ENCODE measurements at regions not wholly inside any gene's neighbourhood (a gene's known extent, or its start where the extent isn't known, plus 50 kb on each side); places are given as distances from the start of the nearest gene placed in this dataset.

GRCh38 chr18:55847960-55848359, 260.0 kb upstream of the TCF4 start:
- Mint-ChIP-seq H3K4me1 (peaks cover 0 to 3% of the 10 kb centered on the region in 2 donors), H3K27me3 (no peaks in the 10 kb centered on the region), H3K4me3 (no peak overlapping the region), H3K36me3 (no peaks in the 10 kb centered on the region), H3K27ac (no peak overlapping the region), H3K9me3 (no peaks in the 10 kb centered on the region)
- DNase-seq (no peak), ATAC-seq (replicated peaks) (no peak)

GRCh38 chr18:55845221-55845620, 257.2 kb upstream of the TCF4 start:
- Mint-ChIP-seq H3K36me3 (no peaks in the 10 kb centered on the region), H3K27ac (no peak overlapping the region)
- ATAC-seq (replicated peaks): no peak

DNA sequence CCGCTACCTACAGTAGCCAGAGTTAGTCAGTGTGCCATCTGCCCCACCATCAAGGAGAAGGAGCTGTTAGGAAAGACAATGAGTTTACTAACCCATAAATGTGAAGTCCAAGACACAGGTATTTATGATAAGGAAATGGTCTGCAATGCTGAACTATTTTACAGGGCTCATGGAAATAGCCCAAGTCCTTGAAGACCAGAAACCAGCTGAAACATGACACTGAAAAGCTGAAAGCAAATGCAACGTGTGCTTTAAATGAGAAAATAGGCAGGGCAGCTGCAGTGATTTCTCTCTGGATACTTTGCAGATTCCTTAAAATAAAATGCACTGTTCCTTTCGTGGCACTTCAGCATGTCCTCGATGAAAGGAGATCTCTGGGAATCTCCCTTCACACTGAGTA, 256.4 kb upstream of the TCF4 start:
- no peaks in the 10 kb centered on the region for H3K27me3 Mint-ChIP-seq
- H3K9me3 Mint-ChIP-seq: peaks cover 0 to 1% of the 10 kb centered on the region in 2 donors
- DNase-seq (no peak), ATAC-seq (replicated peaks) (no peak)
- no peak overlapping the region for H3K27ac Mint-ChIP-seq
- no peak overlapping the region for H3K4me3 Mint-ChIP-seq
- H3K4me1 Mint-ChIP-seq: peaks cover 4 to 6% of the 10 kb centered on the region in 2 donors
- H3K36me3 Mint-ChIP-seq: no peaks in the 10 kb centered on the region

More at GRCh38 chr18:55845221-55845620, 257.2 kb upstream of the TCF4 start:
- no peak overlapping the region for H3K4me3 Mint-ChIP-seq
- DNase-seq: no peak
- no peaks in the 10 kb centered on the region for H3K27me3 Mint-ChIP-seq
- peaks cover 0 to 3% of the 10 kb centered on the region in 2 donors for H3K4me1 Mint-ChIP-seq
- H3K9me3 Mint-ChIP-seq: peaks cover 0 to 1% of the 10 kb centered on the region in 2 donors

DNA sequence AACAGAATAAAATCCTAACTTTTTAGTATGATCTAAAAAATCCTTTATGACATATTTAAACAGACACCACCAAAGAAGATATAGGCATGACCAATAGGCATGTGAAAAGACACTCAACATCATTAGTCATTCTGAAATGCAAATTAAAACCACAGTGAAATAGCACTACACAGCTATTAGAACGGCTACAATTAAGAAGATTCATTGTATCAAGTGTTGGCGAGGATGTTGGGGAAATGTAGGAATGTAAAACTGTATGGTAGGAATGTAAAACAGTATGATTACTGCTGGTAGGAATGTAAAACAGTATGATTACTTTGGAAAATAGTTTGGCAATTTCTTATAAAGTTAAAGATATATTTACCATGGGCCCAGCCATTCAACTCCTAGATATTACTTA, 253.3 kb upstream of the TCF4 start:
- no peak overlapping the region for H3K27ac Mint-ChIP-seq
- H3K9me3 Mint-ChIP-seq: peaks cover 4 to 8% of the 10 kb centered on the region in 2 donors
- DNase-seq (no peak), ATAC-seq (replicated peaks) (no peak)
- no peak overlapping the region for H3K4me3 Mint-ChIP-seq
- H3K36me3 Mint-ChIP-seq: peaks cover 5 to 12% of the 10 kb centered on the region in 2 donors
- peaks cover 14 to 19% of the 10 kb centered on the region in 2 donors for H3K4me1 Mint-ChIP-seq
- no peaks in the 10 kb centered on the region for H3K27me3 Mint-ChIP-seq

GRCh38 chr18:55840601-55841170, 252.7 kb upstream of the TCF4 start:
- no peak overlapping the region for H3K27ac Mint-ChIP-seq
- peaks cover 14 to 19% of the 10 kb centered on the region in 2 donors for H3K4me1 Mint-ChIP-seq
- no peak overlapping the region for H3K4me3 Mint-ChIP-seq
- DNase-seq (no peak), ATAC-seq (replicated peaks) (no peak)
- H3K27me3 Mint-ChIP-seq: no peaks in the 10 kb centered on the region
- peaks cover 5 to 12% of the 10 kb centered on the region in 2 donors for H3K36me3 Mint-ChIP-seq
- H3K9me3 Mint-ChIP-seq: peaks cover 4 to 8% of the 10 kb centered on the region in 2 donors

DNA sequence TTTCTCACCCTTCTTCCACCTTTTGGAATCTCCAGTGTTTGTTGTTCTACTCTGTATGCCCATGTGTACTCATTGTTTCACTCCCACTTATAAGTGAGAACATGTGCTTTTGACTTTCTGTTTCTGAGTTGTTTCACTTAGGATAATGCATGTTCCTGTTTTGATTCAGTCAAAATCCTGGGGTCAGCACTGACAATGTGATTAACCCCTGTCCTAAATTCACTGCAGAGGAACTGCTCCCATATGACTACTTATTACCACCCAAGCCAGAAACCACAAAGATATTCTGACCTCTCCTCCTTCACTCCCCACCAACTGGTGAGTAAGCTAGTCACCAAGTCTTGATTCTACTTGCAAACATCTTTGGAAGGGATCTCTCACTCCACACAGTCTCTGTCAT, 251.4 kb upstream of the TCF4 start:
- peaks cover 7 to 14% of the 10 kb centered on the region in 2 donors for H3K36me3 Mint-ChIP-seq
- peaks cover 3 to 4% of the 10 kb centered on the region in 2 donors for H3K27me3 Mint-ChIP-seq
- ATAC-seq (replicated peaks): peak; percentile 72 to 87
- no peak for DNase-seq
- peaks cover 8 to 13% of the 10 kb centered on the region in 2 donors for H3K9me3 Mint-ChIP-seq
- H3K4me1 Mint-ChIP-seq: peaks cover 14 to 19% of the 10 kb centered on the region in 2 donors
- no peak overlapping the region for H3K4me3 Mint-ChIP-seq
- H3K27ac Mint-ChIP-seq: no peak overlapping the region

- Mint-ChIP-seq H3K4me1 (peaks cover 14 to 19% of the 10 kb centered on the region in 2 donors), H3K4me3 (no peak overlapping the region), H3K27ac (no peak overlapping the region), H3K27me3 (peaks cover 4 to 5% of the 10 kb centered on the region in 2 donors), H3K36me3 (peaks cover 7 to 14% of the 10 kb centered on the region in 2 donors), H3K9me3 (peaks cover 8 to 14% of the 10 kb centered on the region in 2 donors)
- DNase-seq: no peak
- ATAC-seq (replicated peaks): peak; percentile 5 to 33
Measured at GRCh38 chr18:55838841-55839240, 250.8 kb upstream of the TCF4 start.

DNA sequence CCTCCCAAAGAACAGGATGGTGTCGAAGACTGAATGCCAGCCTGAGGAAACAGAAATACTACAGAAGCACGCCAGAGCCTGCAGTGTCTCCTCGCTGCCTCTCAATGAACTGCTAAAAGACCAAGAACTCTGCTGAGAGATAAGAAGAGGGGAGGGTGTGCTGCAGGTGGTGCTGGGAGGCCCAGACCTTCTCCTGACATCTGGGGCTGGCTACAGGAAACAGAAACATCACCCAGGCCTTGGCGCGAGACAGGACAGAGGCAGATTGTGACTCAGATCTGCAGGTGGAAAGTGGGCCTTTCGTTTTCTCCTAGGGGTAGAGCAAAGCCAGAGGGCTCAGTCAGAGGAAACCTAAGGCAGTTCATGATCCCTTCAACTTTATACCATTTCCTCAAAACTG, 250.3 kb upstream of the TCF4 start:
- Mint-ChIP-seq H3K9me3 (peaks cover 8 to 16% of the 10 kb centered on the region in 2 donors), H3K4me3 (no peak overlapping the region), H3K27me3 (peaks cover 4 to 5% of the 10 kb centered on the region in 2 donors), H3K4me1 (peaks cover 14 to 19% of the 10 kb centered on the region in 2 donors), H3K36me3 (peaks cover 7 to 14% of the 10 kb centered on the region in 2 donors), H3K27ac (peak overlapping the region; percentile 28)
- no peak for DNase-seq
- peak; percentile 45 for ATAC-seq (replicated peaks)

DNA sequence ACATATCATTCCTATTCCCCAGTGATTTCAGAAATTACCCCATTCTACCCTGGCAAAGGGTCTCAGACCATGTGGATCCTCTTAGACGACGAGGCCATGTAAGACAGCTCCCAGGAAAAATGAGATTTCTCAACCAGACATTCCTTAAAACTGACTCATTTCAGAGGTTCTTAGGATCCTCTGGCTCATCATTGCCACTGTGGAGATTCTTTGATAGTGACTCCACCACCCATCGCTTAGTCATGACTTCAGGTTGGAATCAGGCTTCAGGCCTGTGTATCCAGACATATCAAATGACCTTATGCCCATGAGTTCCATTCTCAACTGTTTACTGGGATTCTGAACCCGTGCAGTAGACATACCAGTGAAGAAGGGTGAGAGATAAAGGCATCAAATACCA, 245.6 kb upstream of the TCF4 start:
- H3K4me3 Mint-ChIP-seq: no peak overlapping the region
- no peak for DNase-seq
- H3K36me3 Mint-ChIP-seq: peaks cover 7 to 12% of the 10 kb centered on the region in 2 donors
- H3K27me3 Mint-ChIP-seq: peaks cover 4 to 5% of the 10 kb centered on the region in 2 donors
- peaks cover 8 to 15% of the 10 kb centered on the region in 2 donors for H3K9me3 Mint-ChIP-seq
- no peak overlapping the region for H3K27ac Mint-ChIP-seq
- no peak for ATAC-seq (replicated peaks)
- peaks cover 4 to 11% of the 10 kb centered on the region in 2 donors for H3K4me1 Mint-ChIP-seq

- peaks cover 8% of the 10 kb centered on the region in 2 donors for H3K9me3 Mint-ChIP-seq
- peaks cover 0 to 5% of the 10 kb centered on the region in 2 donors for H3K4me1 Mint-ChIP-seq
- no peak overlapping the region for H3K27ac Mint-ChIP-seq
- ATAC-seq (replicated peaks) (no peak), DNase-seq (no peak)
- H3K36me3 Mint-ChIP-seq: peaks cover 2 to 3% of the 10 kb centered on the region in 2 donors
- peaks cover 4 to 5% of the 10 kb centered on the region in 2 donors for H3K27me3 Mint-ChIP-seq
- H3K4me3 Mint-ChIP-seq: no peak overlapping the region
Measured at GRCh38 chr18:55830544-55830943, 242.6 kb upstream of the TCF4 start.

DNA sequence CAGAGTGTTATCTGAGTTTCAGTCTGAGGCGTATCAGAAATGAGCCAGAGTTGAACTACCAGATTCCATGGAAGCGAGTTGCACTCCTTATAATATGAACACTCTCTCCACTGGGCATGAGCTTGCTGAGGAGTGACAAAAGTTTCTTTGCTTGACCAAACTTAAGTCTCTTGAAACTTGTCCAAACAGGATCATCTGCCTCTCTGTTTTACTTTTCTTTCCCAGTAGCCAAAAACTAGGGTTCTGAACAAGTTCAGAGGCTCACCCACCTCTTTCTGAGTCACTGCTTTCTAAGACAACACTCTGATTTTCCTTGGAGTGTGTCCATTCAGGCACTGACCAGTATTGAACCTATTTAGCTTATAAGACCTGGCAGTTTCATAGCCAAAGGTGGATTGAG, 233.2 kb upstream of the TCF4 start:
- H3K27ac Mint-ChIP-seq: no peak overlapping the region
- H3K4me1 Mint-ChIP-seq: no peaks in the 10 kb centered on the region
- peaks cover under 1 to 2% of the 10 kb centered on the region in 2 donors for H3K9me3 Mint-ChIP-seq
- DNase-seq (no peak), ATAC-seq (replicated peaks) (no peak)
- no peaks in the 10 kb centered on the region for H3K36me3 Mint-ChIP-seq
- no peak overlapping the region for H3K4me3 Mint-ChIP-seq
- no peaks in the 10 kb centered on the region for H3K27me3 Mint-ChIP-seq

DNA sequence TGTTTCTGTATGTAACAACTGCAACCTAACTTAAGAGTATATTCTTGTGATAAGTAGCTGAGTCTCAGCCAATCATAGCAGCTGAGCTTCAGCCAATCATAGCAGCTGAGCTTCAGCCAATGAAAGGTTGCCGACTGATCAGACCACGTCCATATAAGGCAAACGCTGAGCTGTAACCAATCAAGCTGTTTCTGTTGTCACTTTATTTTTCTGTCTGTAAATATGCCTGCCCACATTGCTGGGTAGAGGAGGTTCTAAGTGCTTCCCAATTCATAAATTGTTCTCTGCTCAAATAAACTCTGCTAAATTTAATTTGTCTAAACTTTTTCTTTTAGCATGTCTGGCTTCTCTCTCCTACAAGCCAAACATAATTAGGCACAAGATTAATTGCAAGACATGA, 231.5 kb upstream of the TCF4 start:
- Mint-ChIP-seq H3K27me3 (no peaks in the 10 kb centered on the region), H3K4me3 (no peak overlapping the region), H3K36me3 (no peaks in the 10 kb centered on the region), H3K27ac (no peak overlapping the region), H3K9me3 (no peaks in the 10 kb centered on the region), H3K4me1 (no peaks in the 10 kb centered on the region)
- DNase-seq: no peak
- ATAC-seq (replicated peaks): no peak

- Mint-ChIP-seq H3K36me3 (no peaks in the 10 kb centered on the region), H3K4me3 (no peak overlapping the region), H3K27ac (no peak overlapping the region), H3K9me3 (no peaks in the 10 kb centered on the region), H3K27me3 (no peaks in the 10 kb centered on the region), H3K4me1 (no peaks in the 10 kb centered on the region)
- ATAC-seq (replicated peaks) (no peak), DNase-seq (no peak)
Measured at GRCh38 chr18:55818284-55818683, 230.3 kb upstream of the TCF4 start.

- DNase-seq (no peak), ATAC-seq (replicated peaks) (no peak)
- H3K4me3 Mint-ChIP-seq: no peak overlapping the region
- H3K27ac Mint-ChIP-seq: no peak overlapping the region
- peaks cover 0 to 2% of the 10 kb centered on the region in 2 donors for H3K9me3 Mint-ChIP-seq
- no peaks in the 10 kb centered on the region for H3K4me1 Mint-ChIP-seq
- no peaks in the 10 kb centered on the region for H3K36me3 Mint-ChIP-seq
- no peaks in the 10 kb centered on the region for H3K27me3 Mint-ChIP-seq
Measured at GRCh38 chr18:55811925-55812324, 223.9 kb upstream of the TCF4 start.

- H3K27me3 Mint-ChIP-seq: peaks cover 0 to 4% of the 10 kb centered on the region in 2 donors
- no peaks in the 10 kb centered on the region for H3K4me1 Mint-ChIP-seq
- H3K4me3 Mint-ChIP-seq: no peak overlapping the region
- peaks cover 0 to 4% of the 10 kb centered on the region in 2 donors for H3K36me3 Mint-ChIP-seq
- H3K9me3 Mint-ChIP-seq: peaks cover 4% of the 10 kb centered on the region in 2 donors
- H3K27ac Mint-ChIP-seq: no peak overlapping the region
- DNase-seq (no peak), ATAC-seq (replicated peaks) (no peak)
Measured at GRCh38 chr18:55805666-55806065, 217.7 kb upstream of the TCF4 start.

All from stimulated activated naive B cell treated with anti-CD40 and anti-IgM and Interleukin-4, amounts not matched to agents 10 μg/mL and 1 μg/mL and 100 μg/mL, for 72 hours (primary cell).